T-helper 2 cell treated with Interferon-gamma antibody and Interleukin-4, amounts not matched to agents 100 ng/mL and 5 ng/mL, for 36 hours (primary cell): ENCODE measurements at regions not wholly inside any gene's neighbourhood (a gene's known extent, or its start where the extent isn't known, plus 50 kb on each side); places are given as distances from the start of the nearest gene placed in this dataset.

Source experiments
- intact Hi-C: fragments of 100-400 bp; cut with micrococcal nuclease; formaldehyde crosslinking; loops from one replicate; pipeline ENCODE4 v1.15.1; 2023

DNA sequence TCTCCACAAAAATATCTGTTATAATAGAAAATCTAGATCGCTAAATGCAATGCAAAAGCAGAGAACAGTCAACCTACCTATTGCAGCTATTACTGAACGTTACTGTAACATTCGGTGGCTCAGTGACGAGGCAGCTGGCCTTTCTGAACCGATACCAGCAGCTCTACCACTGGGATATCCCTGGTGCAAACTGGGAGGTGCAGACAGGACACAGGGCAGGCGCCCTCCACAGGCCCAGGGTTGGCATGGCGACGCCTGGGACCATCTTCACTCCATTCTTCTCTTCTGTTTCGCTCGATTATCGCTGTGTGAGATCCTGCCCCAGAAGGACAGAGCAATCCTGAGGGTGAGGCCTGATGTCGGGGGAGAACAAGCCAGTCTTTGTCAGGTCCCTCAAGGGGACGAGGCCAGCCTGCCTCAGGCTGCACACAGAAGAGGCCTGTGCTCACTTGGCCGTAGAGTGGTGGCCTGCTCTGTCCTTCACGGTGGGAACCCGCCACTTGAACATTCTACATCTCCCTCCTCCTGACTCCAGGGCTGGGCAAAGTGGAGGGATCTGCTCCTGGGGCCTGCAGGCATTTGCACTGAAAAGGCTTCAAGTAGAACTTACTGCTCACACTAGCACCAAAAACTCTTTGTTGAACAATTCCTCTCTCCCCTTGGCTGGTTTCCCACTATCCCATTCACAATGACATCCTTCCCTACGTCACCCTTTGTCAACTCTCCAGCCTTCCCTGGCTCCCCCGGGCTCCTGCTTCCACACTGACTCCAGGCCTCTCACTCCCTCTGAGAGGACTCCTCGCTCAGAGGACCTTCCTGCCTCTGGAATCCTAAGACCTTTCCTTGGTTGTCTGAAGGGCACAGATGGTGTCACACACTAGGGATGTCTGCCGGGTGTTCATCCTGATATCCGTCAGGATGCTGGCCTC, 49.7 kb downstream of the CYRIA start:
- intact Hi-C loops, result no loop called here

DNA sequence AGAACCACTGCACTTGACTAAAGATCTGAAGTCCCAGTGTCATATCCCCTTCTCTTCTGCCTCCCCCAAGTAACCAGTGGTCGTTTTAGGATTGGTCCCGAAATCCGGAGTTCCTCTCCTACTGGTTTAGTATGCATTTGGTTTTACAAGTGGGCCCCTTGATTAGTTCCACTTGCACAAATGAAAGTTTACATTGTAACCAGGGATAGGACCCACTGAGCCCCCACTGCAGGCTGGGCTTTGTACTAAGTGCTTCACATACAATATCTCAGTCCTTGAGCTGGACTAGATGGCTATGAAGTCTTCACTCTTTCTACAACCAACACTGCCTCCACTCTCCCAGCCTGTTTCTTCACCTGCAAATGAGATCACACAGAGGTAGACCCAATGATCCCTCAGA, 50.4 kb downstream of the CYRIA start:
- intact Hi-C loops, result no loop called here

DNA sequence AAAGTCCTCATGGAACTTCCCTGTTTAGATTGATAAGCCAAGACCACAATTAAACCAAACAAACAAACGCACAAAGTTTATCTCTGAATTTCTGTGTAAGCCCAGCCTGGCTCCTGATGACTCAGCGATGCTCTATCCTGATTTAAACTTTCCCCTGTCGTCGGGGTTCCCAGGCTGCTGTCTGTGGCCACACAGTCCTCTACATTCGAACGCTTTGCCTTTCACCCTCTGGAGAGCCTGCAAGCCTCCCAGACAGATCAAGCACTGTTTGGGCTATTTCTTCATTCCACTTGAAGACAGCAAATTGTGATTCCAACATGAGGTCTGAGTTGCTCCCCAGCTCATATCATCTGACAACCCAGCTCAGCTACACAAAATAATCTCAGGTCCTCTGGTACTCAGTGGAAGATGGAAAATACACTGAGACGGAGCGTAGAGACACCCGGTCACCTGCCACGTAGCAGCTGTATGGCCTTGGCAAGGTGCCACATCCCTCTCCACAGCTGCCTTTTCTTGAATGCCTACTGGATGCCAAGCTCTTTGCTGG, 51.2 kb downstream of the CYRIA start:
- intact Hi-C loops, result no loop called here

DNA sequence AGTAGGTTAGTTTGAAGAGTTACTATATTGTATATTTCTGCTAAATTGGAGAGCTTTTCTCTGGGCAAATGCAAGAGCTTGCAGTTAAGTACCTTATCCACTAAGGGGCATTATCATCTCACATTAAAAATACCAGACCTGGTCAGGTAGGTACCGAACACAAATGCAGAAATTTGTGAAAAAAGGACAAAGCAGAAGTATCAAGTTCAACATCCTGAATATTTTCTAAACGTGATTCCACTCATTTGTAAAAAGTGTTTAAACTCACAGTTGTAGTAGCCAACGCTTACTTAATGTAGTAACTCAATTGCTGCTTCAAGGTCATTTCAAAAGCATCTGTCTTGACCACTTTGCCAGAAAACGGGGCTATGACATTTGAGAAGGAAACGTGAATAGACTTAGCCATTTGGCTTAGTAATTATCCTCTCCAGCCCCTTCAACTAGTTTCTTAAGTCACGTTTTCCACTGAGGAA, 52.1 kb downstream of the CYRIA start:
- intact Hi-C loops, result loop anchor here (1.0 kb wide), 1 partner anchor 144 kb away; no protein-coding TSS in a partner anchor

DNA sequence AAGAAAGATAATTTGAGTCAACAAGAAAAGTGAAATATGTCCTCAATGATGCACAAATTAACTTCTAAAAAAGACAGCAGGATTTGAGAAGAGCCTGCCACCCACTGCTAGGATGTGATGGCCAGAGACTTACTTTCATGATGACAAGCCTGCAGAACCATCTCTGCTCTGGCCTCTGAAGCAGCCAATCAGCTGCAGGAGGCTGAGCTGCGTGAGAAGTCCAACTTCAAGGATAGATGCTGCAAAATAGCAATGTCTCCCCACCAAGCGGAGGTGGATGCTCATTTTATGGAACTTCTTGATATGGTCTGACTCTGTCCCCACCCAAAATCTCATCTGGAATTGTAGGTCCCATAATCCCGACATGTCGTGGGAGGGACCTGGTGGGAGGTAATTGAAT, 53.1 kb downstream of the CYRIA start:
- intact Hi-C loops, result no loop called here

DNA sequence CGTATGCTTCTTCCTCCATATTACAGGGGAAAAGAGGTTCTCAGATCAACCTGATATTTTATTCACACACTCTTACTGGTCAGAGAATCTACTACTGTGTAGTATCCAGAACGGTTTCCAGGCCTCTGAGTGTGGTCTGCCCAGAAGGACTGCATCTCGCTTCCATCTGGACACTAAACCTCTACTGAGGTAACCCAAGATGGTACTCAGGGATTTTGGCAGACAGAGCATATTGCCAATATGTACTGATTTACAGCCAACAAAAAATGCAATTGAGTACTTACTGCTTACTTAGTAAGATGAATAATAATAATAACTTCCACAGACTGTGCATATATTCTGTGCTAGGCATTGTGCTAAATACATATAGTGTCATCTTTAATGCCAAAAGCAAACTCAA, 55.8 kb downstream of the CYRIA start:
- intact Hi-C loops, result loop anchor here (1.0 to 2.0 kb wide), 5 partner anchors 13 to 148 kb away; no protein-coding TSS in a partner anchor

DNA sequence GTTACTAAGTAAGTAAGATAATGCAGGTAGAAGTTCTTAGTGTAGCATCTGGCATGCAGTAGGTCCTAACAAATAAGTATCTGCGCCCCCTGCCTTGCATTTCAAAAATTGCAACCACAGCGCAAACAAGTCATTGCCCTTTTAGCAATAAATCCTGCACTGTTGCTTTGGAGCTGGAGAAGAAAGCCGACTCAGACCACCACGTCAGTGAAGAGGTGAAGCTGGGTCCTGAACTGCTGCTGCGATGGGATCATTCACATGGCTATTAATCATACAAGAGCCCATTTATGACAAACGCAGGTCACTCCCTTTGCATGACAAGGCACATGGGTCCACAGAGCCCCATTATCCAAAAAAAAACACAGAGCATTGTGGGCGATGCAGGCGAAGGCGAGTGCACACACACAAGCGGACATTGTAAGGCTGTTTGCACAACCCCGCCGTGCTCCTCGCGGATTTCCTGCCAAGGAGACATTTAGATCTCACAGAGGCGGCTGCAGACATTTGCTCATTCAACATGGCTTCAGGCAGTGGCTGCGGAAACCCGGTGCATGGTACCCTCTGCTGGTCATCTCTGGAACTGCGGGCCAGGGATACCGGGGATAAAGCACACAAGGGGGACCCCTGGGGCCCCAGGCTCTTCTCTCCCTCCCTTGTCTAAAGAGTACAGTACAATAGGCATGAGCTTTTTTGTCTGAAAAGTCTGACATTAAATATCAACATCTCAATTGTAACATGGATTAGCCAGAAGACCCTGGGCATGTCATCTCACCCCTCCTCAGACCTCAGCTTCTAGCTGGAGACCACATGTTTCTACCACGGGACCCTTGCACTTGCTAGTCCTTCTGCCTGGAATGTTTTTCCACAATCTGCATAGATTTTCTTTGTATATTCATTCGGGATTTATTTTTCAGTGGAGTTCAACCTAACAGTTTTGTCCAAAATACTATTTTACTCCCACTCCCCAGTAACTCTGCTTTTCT, 56.7 kb downstream of the CYRIA start:
- intact Hi-C loops, result loop anchor here (1.0 to 2.0 kb wide), 5 partner anchors 14 to 148 kb away; no protein-coding TSS in a partner anchor

GRCh38 chr2:16607301-16607700, 58.3 kb downstream of the CYRIA start:
- intact Hi-C loops, result no loop called here

GRCh38 chr2:16604236-16604635, 61.4 kb downstream of the CYRIA start:
- intact Hi-C loops, result no loop called here

GRCh38 chr2:16591370-16591933, 74.2 kb downstream of the CYRIA start:
- intact Hi-C loops, result no loop called here

DNA sequence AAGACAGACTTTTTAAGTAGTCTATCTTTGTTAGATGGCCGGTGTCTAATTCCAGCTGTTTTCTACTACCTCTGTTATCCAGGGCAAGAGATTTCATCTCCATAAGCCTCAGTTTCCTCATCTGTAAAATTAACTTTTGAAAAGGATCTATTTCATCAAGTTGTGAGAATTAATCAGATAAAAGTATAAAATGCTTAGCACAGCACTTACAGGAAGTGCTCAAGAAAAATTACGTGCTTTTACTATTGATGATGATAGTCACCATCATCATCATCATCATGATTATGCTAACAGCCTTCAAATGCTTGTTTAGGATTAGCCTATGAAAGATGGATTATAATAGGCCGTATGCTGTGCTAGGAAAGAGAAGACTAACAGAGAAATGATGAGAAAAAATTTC, 76.2 kb downstream of the CYRIA start:
- intact Hi-C loops, result no loop called here

- intact Hi-C loops, result no loop called here
These were observed 77.1 kb downstream of the CYRIA start for GRCh38 chr2:16588565-16588964.

GRCh38 chr2:16587601-16588000, 78.0 kb downstream of the CYRIA start:
- intact Hi-C loops, result no loop called here

GRCh38 chr2:16584824-16585540, 80.7 kb downstream of the CYRIA start:
- intact Hi-C loops, result no loop called here

- intact Hi-C loops, result no loop called here
These were observed 81.5 kb downstream of the CYRIA start for GRCh38 chr2:16584084-16584483.

DNA sequence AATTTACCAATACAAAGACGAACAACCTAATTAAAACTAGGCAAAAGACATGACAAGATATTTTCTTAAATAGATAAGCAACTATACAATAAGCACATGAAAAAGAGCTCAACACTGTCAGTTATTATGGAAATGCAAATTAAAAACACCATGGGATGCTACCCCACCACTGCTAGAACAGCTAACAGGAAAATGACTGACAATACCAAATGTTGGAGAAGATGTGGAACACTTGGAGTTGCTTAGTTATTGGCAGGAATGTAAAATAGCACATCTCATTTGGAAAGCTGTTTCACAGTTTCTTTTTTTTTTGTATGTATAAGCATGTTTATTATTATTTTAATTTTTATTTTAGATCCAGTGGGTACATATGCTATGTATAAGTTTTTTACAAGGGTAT, 84.4 kb downstream of the CYRIA start:
- intact Hi-C loops, result no loop called here

DNA sequence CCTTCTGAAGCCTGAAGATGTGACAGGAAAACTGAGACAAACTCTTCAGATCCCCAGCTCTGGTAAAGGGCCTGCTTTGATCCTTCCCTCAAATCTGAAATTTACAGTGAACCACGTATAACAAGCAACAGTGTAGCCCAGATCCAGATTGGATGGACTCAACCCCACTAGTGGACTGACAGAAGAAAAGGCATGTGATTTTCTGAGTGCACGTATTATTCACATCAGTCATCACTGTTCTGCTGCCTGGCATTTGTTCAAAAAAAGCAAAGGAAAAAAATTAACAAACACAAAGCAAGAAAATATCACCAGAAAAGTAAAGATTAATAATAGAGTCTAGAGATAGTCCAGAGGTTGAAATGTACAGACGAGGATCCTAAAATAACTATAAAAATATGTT, 87.6 kb downstream of the CYRIA start:
- intact Hi-C loops, result no loop called here

DNA sequence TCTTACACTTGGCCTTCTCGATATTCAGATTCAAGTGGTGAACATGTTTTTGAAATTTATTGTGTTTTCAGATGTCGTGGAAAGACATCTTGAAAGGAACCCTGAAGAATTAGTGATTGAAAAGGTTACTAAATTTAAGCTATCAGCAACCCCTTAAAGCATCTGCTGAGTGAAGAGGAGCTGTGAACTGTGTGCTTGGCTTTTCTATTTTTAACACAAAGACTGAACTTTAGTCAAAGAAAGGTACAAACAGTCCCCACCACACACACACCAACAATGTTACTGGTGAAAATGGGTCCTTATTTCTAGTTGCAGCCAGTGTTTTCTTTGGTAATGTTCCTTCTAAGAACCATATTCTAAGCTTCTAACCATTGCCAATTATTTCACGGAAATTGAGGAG, 95.1 kb downstream of the CYRIA start:
- intact Hi-C loops, result no loop called here

GRCh38 chr2:16568998-16569784, 96.4 kb downstream of the CYRIA start:
- intact Hi-C loops, result no loop called here

DNA sequence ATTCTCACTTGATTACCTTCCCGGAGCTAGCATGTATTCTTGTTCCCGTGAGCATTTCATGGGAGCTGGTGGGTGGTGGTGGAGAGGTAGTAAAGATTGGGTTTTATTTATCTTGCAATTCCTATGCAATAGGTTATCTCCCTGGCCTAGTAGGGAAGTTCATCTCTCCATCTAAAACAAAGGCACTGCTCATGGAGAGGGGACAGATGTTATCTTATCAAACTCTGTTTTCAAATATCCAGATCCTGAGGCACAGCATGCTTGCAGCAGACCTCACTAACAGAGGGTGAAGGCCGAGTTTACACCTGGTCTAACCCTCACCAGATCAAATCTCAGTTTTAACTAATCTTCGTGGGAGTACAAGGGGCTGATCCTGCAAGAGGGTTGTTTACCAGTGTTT, 98.9 kb downstream of the CYRIA start:
- intact Hi-C loops, result no loop called here
